Gastroesophageal sphincter (tissue), 3 donors: ENCODE measurements at regions not wholly inside any gene's neighbourhood (a gene's known extent, or its start where the extent isn't known, plus 50 kb on each side); places are given as distances from the start of the nearest gene placed in this dataset.

Source experiments
- EP300 ChIP-seq: sonication (generic); formaldehyde crosslinking; IDR thresholded peaks from one replicate; pipeline ENCODE4 v1.6.1; 2017; ENCODE audit warnings: antibody characterized with exemption, mild to moderate bottlenecking
- POLR2A ChIP-seq, 2 donors: fragments of 450-650 bp; IDR thresholded peaks; one replicate each; pipeline ENCODE4 v1.6.1; 2017; ENCODE audit warnings: antibody characterized with exemption in 2 of 2, mild to moderate bottlenecking in 2 of 2, moderate library complexity in 1 of 2
- POLR2AphosphoS5 ChIP-seq: sonication (generic); formaldehyde crosslinking; IDR thresholded peaks from one replicate; pipeline ENCODE4 v1.6.1; 2017; ENCODE audit warnings: antibody characterized with exemption
- TF ChIP-seq, protein P1 (sequence below), 4 experiments: fragments of 200-600 bp in 2 of 4; fragments of 450-650 bp in 2 of 4; sonication (generic) in 1 of 4; IDR thresholded peaks; one replicate each; pipeline ENCODE4 v1.5.1; 2017 to 2019; ENCODE audit warnings: antibody characterized with exemption in 4 of 4, mild to moderate bottlenecking in 2 of 4, moderate library complexity in 2 of 4

DNA sequence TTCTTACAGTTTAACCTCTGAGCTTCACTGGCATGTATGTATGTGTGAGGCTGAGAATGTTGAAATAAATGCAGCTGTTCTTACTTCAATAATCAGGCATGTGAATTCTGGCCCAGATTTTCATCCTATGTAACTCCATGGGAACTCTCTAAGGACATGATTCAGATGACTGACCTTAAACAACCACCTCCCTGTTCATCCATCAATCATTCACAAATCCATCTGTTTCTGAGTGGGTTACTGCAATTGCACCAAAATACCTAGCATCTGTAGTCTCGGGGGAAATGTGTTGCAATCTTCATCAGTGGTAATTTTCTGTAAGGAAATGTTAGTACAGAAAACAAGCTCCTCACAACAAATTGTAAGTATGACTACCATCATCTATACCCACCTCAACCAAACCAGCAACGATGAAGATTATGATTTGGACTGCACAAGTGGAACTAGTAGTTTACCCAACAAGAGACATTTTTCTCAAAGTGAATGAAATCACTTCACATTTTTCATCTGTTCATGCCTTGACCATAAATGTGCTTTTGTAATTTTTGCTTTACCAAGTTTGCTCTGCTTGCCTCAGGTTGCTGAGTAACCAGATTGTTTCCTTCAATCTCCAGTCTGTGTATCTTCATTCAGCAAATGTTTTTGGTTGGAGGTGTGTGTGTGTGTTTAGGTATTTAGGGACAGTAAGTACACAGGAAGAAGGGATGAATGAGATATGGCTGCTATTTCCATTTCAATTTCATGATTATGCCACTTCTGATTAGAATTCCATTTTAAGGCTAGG lies 65.7 kb upstream of the FZD8 start:
- TF ChIP-seq, protein P1, sequence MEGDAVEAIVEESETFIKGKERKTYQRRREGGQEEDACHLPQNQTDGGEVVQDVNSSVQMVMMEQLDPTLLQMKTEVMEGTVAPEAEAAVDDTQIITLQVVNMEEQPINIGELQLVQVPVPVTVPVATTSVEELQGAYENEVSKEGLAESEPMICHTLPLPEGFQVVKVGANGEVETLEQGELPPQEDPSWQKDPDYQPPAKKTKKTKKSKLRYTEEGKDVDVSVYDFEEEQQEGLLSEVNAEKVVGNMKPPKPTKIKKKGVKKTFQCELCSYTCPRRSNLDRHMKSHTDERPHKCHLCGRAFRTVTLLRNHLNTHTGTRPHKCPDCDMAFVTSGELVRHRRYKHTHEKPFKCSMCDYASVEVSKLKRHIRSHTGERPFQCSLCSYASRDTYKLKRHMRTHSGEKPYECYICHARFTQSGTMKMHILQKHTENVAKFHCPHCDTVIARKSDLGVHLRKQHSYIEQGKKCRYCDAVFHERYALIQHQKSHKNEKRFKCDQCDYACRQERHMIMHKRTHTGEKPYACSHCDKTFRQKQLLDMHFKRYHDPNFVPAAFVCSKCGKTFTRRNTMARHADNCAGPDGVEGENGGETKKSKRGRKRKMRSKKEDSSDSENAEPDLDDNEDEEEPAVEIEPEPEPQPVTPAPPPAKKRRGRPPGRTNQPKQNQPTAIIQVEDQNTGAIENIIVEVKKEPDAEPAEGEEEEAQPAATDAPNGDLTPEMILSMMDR (IDR thresholded peaks at IDR 0.05): no peak
- TF ChIP-seq POLR2A (IDR thresholded peaks at IDR 0.05): no peak
- no peak for TF ChIP-seq POLR2AphosphoS5
- no peak for TF ChIP-seq EP300
